IMR-90 (cell line): ENCODE measurements at regions not wholly inside any gene's neighbourhood (a gene's known extent, or its start where the extent isn't known, plus 50 kb on each side); places are given as distances from the start of the nearest gene placed in this dataset.

ENCODE experiments used
- ATAC-seq: fragments of 200-7000 bp; cut with Tn5 transposase; 2 replicates; pipeline ENCODE4 v1.9.1; 2020; ENCODE audit warnings: low read depth, mild to moderate bottlenecking, moderate library complexity
- BruUV-seq: library from RNA; stranded (reverse); fragments of 400-500 nt; replicated peaks from 2 replicates; lab custom pipeline; 2021; lab: Mats Ljungman, UMichigan
- CTCF ChIA-PET: fragments of 300-600 bp; formaldehyde crosslinking; extraction: SDS; loops from one replicate; lab custom pipeline; 2021; ENCODE audit warnings: antibody characterized with exemption; lab: Yijun Ruan, JAX
- POLR2A ChIA-PET: fragments of 300-600 bp; sonication (Branson Sonifier 250); formaldehyde crosslinking; loops from one replicate; lab custom pipeline; 2022; ENCODE audit warnings: antibody characterized with exemption; ENCODE audit not compliant: unreplicated experiment; lab: Charles Lee
- DNase-seq: peaks from one replicate; pipeline ENCODE4 v3.0.0; 2013
- H2AFZ ChIP-seq: replicated peaks from 2 replicates; pipeline ENCODE3; 2013; ENCODE audit warnings: low read length, mild to moderate bottlenecking; ENCODE audit not compliant: poor library complexity
- H2AK5ac ChIP-seq: 2 replicates; pipeline ENCODE4 v1.6.1; 2013; ENCODE audit warnings: low read depth, low read length, inconsistent platforms
- H2AK9ac ChIP-seq: replicated peaks from 2 replicates; pipeline ENCODE3; 2013; ENCODE audit warnings: mild to moderate bottlenecking, low read depth, low read length, moderate library complexity; ENCODE audit not compliant: poor library complexity
- H2BK120ac ChIP-seq: 2 replicates; pipeline ENCODE4 v1.6.1; 2013; ENCODE audit warnings: low read depth, low read length, inconsistent platforms
- H2BK15ac ChIP-seq: 3 replicates; pipeline ENCODE4 v1.6.1; 2013; ENCODE audit warnings: low read depth, low read length, inconsistent platforms
- H2BK20ac ChIP-seq: 2 replicates; pipeline ENCODE4 v1.6.1; 2013; ENCODE audit warnings: low read depth, mild to moderate bottlenecking, inconsistent platforms, low read length, moderate library complexity
- H2BK5ac ChIP-seq: 2 replicates; pipeline ENCODE4 v1.6.1; 2013; ENCODE audit warnings: mild to moderate bottlenecking, low read depth, low read length, inconsistent platforms; ENCODE audit not compliant: poor library complexity, severe bottlenecking
- H3K14ac ChIP-seq: replicated peaks from 2 replicates; pipeline ENCODE4 v1.6.1; 2013; ENCODE audit warnings: low read depth, low read length, inconsistent platforms
- H3K18ac ChIP-seq: 2 replicates; pipeline ENCODE4 v1.6.1; 2013; ENCODE audit warnings: low read depth, low read length, control low read depth
- H3K23ac ChIP-seq: 2 replicates; pipeline ENCODE4 v1.6.1; 2013; ENCODE audit warnings: low read depth, low read length, inconsistent platforms
- H3K27ac ChIP-seq: 2 replicates; pipeline ENCODE4 v1.5.1; 2013; ENCODE audit warnings: mild to moderate bottlenecking, control low read depth, low read length; ENCODE audit not compliant: insufficient read depth
- H3K27me3 ChIP-seq: 2 replicates; pipeline ENCODE4 v1.6.1; 2013; ENCODE audit warnings: low read length; ENCODE audit not compliant: control insufficient read depth, insufficient read depth
- H3K36me3 ChIP-seq: 2 replicates; pipeline ENCODE4 v1.6.1; 2013; ENCODE audit warnings: low read length, mixed read lengths; ENCODE audit not compliant: control insufficient read depth, insufficient read depth
- H3K4ac ChIP-seq: 2 replicates; pipeline ENCODE4 v1.6.1; 2013; ENCODE audit warnings: low read depth, low read length, inconsistent platforms
- H3K4me1 ChIP-seq: 2 replicates; pipeline ENCODE4 v1.6.1; 2013; ENCODE audit warnings: low read length, mixed read lengths; ENCODE audit not compliant: control insufficient read depth, insufficient read depth
- H3K4me2 ChIP-seq: 2 replicates; pipeline ENCODE4 v1.6.1; 2013; ENCODE audit warnings: low read depth, mild to moderate bottlenecking, control low read depth, low read length, moderate library complexity
- H3K4me3 ChIP-seq: 2 replicates; pipeline ENCODE4 v1.5.1; 2013; ENCODE audit warnings: low read depth, mild to moderate bottlenecking, control low read depth, low read length, moderate library complexity; ENCODE audit not compliant: insufficient read depth
- H3K56ac ChIP-seq: 2 replicates; pipeline ENCODE4 v1.6.1; 2013; ENCODE audit warnings: low read length, inconsistent platforms; ENCODE audit not compliant: insufficient read depth; ENCODE audit errors: extremely low read depth
- H3K79me1 ChIP-seq, 2 experiments: 2 replicates each; pipeline ENCODE4 v1.6.1; 2013; ENCODE audit warnings: low read length in 2 of 2, inconsistent platforms in 1 of 2, low read depth in 1 of 2
- H3K9ac ChIP-seq: 2 replicates; pipeline ENCODE4 v1.6.1; 2013; ENCODE audit warnings: low read depth, low read length, control low read depth
- H3K9me1 ChIP-seq: 2 replicates; pipeline ENCODE4 v1.6.1; 2013; ENCODE audit warnings: low read length, inconsistent platforms; ENCODE audit not compliant: insufficient read depth
- H3K9me3 ChIP-seq: 2 replicates; pipeline ENCODE4 v1.6.1; 2013; ENCODE audit warnings: low read length; ENCODE audit not compliant: control insufficient read depth, insufficient read depth
- H4K20me1 ChIP-seq: 2 replicates; pipeline ENCODE4 v1.6.1; 2013; ENCODE audit warnings: low read length, inconsistent platforms; ENCODE audit not compliant: insufficient read depth
- H4K5ac ChIP-seq: 2 replicates; pipeline ENCODE4 v1.6.1; 2013; ENCODE audit warnings: mild to moderate bottlenecking, low read depth, low read length, control low read depth
- H4K8ac ChIP-seq, 2 experiments: 2 replicates each; pipeline ENCODE4 v1.6.1; 2013; ENCODE audit warnings: low read depth in 2 of 2, low read length in 2 of 2, control low read depth in 1 of 2, inconsistent platforms in 1 of 2
- H4K91ac ChIP-seq: 2 replicates; pipeline ENCODE4 v1.6.1; 2013; ENCODE audit warnings: low read depth, low read length, inconsistent platforms; ENCODE audit not compliant: insufficient read depth
- BHLHE40 ChIP-seq: fragments of 150-350 bp; IDR thresholded peaks from 2 replicates; pipeline ENCODE4 v1.6.1; 2016; ENCODE audit warnings: mild to moderate bottlenecking, low read depth, low read length
- CEBPB ChIP-seq: IDR thresholded peaks from 2 replicates; pipeline ENCODE4 v1.6.1; 2012; ENCODE audit warnings: low read depth, low read length, improper control_type of control experiment
- CHD1 ChIP-seq: IDR thresholded peaks from 2 replicates; pipeline ENCODE4 v1.6.1; 2012; ENCODE audit warnings: low read depth, low read length, improper control_type of control experiment
- CTCF ChIP-seq: conservative IDR thresholded peaks from 2 replicates; pipeline ENCODE4 v1.5.1; 2012; ENCODE audit warnings: mild to moderate bottlenecking, low read depth, low read length, improper control_type of control experiment
- FOS ChIP-seq: fragments of 150-350 bp; IDR thresholded peaks from 2 replicates; pipeline ENCODE4 v1.6.1; 2016; ENCODE audit warnings: low read depth, low read length
- MAFK ChIP-seq: IDR thresholded peaks from 2 replicates; pipeline ENCODE4 v1.6.1; 2012; ENCODE audit warnings: low read depth, low read length, improper control_type of control experiment
- MAZ ChIP-seq: IDR thresholded peaks from 2 replicates; pipeline ENCODE4 v1.6.1; 2012; ENCODE audit warnings: low read depth, mild to moderate bottlenecking, low read length, improper control_type of control experiment, moderate library complexity, borderline replicate concordance
- POLR2A ChIP-seq: IDR thresholded peaks from 2 replicates; pipeline ENCODE4 v1.6.1; 2012; ENCODE audit warnings: mild to moderate bottlenecking, low read depth, low read length
- RAD21 ChIP-seq: IDR thresholded peaks from 2 replicates; pipeline ENCODE4 v1.6.1; 2012; ENCODE audit warnings: low read length, improper control_type of control experiment
- SMC3 ChIP-seq: fragments of 150-350 bp; IDR thresholded peaks from 2 replicates; pipeline ENCODE4 v1.6.1; 2016; ENCODE audit warnings: low read depth, mild to moderate bottlenecking, antibody characterized with exemption, low read length, moderate library complexity
- USF2 ChIP-seq: fragments of 150-350 bp; IDR thresholded peaks from 2 replicates; pipeline ENCODE4 v1.6.1; 2017; ENCODE audit warnings: mild to moderate bottlenecking, antibody characterized with exemption, low read length, low read depth
- WGBS, 2 experiments: methylation state at CpG; one replicate each; pipeline versions ENCODE4 v1.1.5 to v1.1.7; 2013; ENCODE audit warnings: missing lambda C conversion rate in 2 of 2; ENCODE audit not compliant: insufficient read length in 1 of 2; ENCODE audit errors: extremely low coverage in 2 of 2; 5-methylcytosine and 5-hydroxymethylcytosine counted together
- dilution Hi-C: fragments of 300-500 bp; cut with HindIII; formaldehyde crosslinking; loops from one replicate; pipeline ENCODE4 v1.14.3; 2018; ENCODE audit warnings: low sequenced_read_pairs; ENCODE audit not compliant: unreplicated experiment
- in situ Hi-C: fragments of 300-500 bp; cut with MboI; formaldehyde crosslinking; loops from 3 replicates; pipeline ENCODE4 v1.14.3; 2019; ENCODE audit warnings: low sequenced_read_pairs, inconsistent platforms, mixed read lengths
- intact Hi-C: fragments of 100-400 bp; cut with micrococcal nuclease; formaldehyde crosslinking; loops from 2 replicates; pipeline ENCODE4 v1.10.0; 2022
- TF ChIP-seq, protein P1 (sequence below): fragments of 150-350 bp; IDR thresholded peaks from 2 replicates; pipeline ENCODE4 v1.6.1; 2016; ENCODE audit warnings: low read depth, mild to moderate bottlenecking, low read length, moderate library complexity, borderline replicate concordance

DNA sequence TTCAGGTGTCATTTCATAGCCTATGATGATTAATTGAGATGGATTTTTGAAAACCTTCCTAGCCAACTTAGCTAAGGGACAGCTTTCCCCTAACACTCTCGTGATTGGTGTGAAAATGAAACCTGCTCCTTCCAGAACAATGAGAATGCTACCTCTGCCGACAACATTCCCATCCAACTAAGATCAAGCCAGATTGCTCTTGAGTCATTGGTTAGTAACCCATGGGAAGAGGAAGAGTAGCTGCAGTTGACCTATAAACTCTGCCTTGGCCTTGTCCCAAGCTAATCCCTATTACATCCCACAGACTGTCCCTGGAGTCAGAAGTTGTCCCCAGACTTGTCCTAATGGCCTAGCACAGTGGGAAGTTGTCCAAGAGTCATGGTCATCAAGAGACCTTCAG is 80.5 kb upstream of the SVIL start:
- Histone ChIP-seq H3K18ac (no peak overlapping the region), H3K4ac (peak overlapping the region; percentile 58), H3K4me1 (peaks cover 6% of the 10 kb centered on the region), H2BK5ac (no peak overlapping the region), H3K4me3 (no peak overlapping the region), H3K36me3 (no peaks in the 10 kb centered on the region; the same call in 1 of the 2 replicates), H3K4me2 (no peak overlapping the region), H4K8ac (no peak overlapping the region), H2AK5ac (peak overlapping the region; percentile 61), H3K27ac (no peak overlapping the region), H3K79me1 (peaks cover 10 to 62% of the 10 kb centered on the region in 2 experiments), H4K20me1 (peaks cover 60% of the 10 kb centered on the region), H3K9me1 (peaks cover 11% of the 10 kb centered on the region), H3K9me3 (peaks cover 3% of the 10 kb centered on the region), H3K9ac (no peak overlapping the region), H2BK15ac (0 out of 3 replicates have a peak overlapping the region, but pooled peaks have one; percentile 1), H2BK20ac (peak overlapping the region; percentile 62; the same call in 1 of the 2 replicates), H3K14ac (peak overlapping the region; percentile 68; the same call in 1 of the 2 replicates), H3K56ac (no peak overlapping the region), H3K27me3 (no peaks in the 10 kb centered on the region), H3K23ac (peak overlapping the region; percentile 81), H2AFZ (no peak overlapping the region), H2AK9ac (no peak overlapping the region), H4K91ac (no peak overlapping the region; the same call in 1 of the 2 replicates), H2BK120ac (no peak overlapping the region), H4K5ac (no peak overlapping the region)
- in situ Hi-C loops (no loop called here), intact Hi-C loops (no loop called here), dilution Hi-C loops (no loop called here)
- WGBS, 2 experiments: no CpG with 5 or more reads among the region's 2 CpGs
- CTCF ChIA-PET: no interaction called here
- no peak for DNase-seq
- no peak for TF ChIP-seq RAD21
- no peak for TF ChIP-seq SMC3
- no peak for TF ChIP-seq CTCF
- TF ChIP-seq USF2: no peak
- no peak for TF ChIP-seq BHLHE40
- no peak for TF ChIP-seq MAFK
- no peak for TF ChIP-seq CHD1
- TF ChIP-seq, protein P1, sequence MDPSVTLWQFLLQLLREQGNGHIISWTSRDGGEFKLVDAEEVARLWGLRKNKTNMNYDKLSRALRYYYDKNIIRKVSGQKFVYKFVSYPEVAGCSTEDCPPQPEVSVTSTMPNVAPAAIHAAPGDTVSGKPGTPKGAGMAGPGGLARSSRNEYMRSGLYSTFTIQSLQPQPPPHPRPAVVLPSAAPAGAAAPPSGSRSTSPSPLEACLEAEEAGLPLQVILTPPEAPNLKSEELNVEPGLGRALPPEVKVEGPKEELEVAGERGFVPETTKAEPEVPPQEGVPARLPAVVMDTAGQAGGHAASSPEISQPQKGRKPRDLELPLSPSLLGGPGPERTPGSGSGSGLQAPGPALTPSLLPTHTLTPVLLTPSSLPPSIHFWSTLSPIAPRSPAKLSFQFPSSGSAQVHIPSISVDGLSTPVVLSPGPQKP: no peak
- TF ChIP-seq CEBPB: no peak
- TF ChIP-seq MAZ: no peak
- no peak for TF ChIP-seq POLR2A
- no peak for TF ChIP-seq FOS
- no peak for ATAC-seq
- POLR2A ChIA-PET: no interaction called here
- BruUV-seq: no TSS peak
